ENCODE measurements at regions not wholly inside any gene's neighbourhood (a gene's known extent, or its start where the extent isn't known, plus 50 kb on each side); places are given as distances from the start of the nearest gene placed in this dataset.

DNA sequence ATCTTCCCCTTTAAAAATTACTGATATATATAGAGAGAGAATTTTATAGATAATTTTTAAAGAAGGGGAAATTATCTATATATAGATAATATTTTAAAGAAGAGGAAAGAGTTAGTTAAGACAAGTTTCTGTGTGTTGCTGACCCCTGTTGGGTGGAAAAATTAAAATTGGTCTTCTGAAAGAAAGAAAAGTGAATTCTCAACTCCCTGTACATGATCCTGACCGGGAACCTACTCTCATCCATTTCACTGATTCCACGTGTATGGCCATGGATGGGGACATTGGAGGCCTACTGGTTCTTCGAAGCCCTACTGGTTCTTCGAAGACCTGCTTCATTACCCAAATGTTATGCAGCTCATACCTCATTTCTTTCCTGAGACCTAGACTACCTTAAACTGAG is 53.0 kb upstream of the TCF21 start:
- DNase-seq (ENCODE audit: low read depth in 2 of 2) = no peak

DNA sequence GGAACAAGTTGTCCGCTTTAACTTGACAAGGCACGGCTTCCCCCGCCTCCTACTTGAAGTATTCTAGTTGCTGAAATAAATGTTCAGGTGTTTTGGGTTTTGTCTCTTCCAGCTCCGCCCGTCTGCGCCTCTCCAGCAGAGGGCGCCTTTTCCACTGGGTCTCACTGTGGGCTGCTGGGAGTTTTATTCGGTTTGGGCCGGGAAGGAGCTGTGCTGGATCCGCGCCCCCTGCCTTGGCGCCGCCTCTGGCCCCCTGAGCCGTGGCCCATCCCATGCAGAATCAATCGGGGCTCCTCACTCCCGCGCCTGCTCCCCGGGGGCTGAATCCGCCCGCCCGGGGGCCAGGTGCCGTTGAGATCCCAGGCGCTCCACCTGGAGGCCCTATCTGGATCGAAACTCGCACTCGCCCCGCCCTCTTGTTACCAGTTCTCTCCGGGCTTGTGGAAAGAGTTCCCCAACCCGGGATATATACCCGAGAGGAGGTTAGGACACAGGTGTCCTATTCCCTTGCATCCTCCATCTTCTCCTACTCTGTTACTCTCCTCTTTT is 51.0 kb upstream of the TCF21 start:
- DNase-seq (ENCODE audit: low read depth in 2 of 2) = peak in 1 of 2 donors; percentile 20

Data from stimulated activated CD8-positive, alpha-beta memory T cell treated with anti-CD3 and anti-CD28 coated beads, Interleukin-7, amount 100 ng/mL, for 1 hour (primary cell).